Transverse colon (tissue), 4 donors: ENCODE measurements at regions not wholly inside any gene's neighbourhood (a gene's known extent, or its start where the extent isn't known, plus 50 kb on each side); places are given as distances from the start of the nearest gene placed in this dataset.

ENCODE experiments used
- DNase-seq: peaks from one replicate; pipeline ENCODE4 v3.0.0-alpha.2; 2019
- H3K27ac ChIP-seq, 4 donors: fragments of 200-600 bp; sonication (generic); 2 replicates each; pipeline ENCODE4 v1.5.1; 2016 to 2018; ENCODE audit warnings: inconsistent platforms in 4 of 4
- H3K27me3 ChIP-seq: fragments of 200-600 bp; sonication (generic); 2 replicates; pipeline ENCODE4 v1.5.1; 2017; ENCODE audit warnings: inconsistent platforms
- H3K36me3 ChIP-seq, 4 donors: fragments of 200-600 bp; sonication (generic); 2 replicates each; pipeline ENCODE4 v1.5.1; 2017 to 2019; ENCODE audit warnings: inconsistent platforms in 4 of 4
- H3K4me1 ChIP-seq, 4 donors: fragments of 200-600 bp; sonication (generic); 2 replicates each; pipeline ENCODE4 v1.5.1; 2017 to 2020; ENCODE audit warnings: inconsistent platforms in 4 of 4
- H3K4me3 ChIP-seq, 4 donors: fragments of 200-600 bp; sonication (generic); 1 replicate in 1 of 4; 2 replicates in 3 of 4; pipeline versions ENCODE4 v1.5.1 to v1.6.1; 2017 to 2019; ENCODE audit warnings: inconsistent platforms in 4 of 4
- H3K9me3 ChIP-seq, 2 donors: fragments of 200-600 bp; sonication (generic); 2 replicates each; pipeline ENCODE4 v1.5.1; 2017 to 2019; ENCODE audit warnings: inconsistent platforms in 2 of 2
- EP300 ChIP-seq: sonication (generic); formaldehyde crosslinking; IDR thresholded peaks from one replicate; pipeline ENCODE4 v1.6.1; 2017; ENCODE audit warnings: antibody characterized with exemption, low read depth
- POLR2A ChIP-seq: fragments of 450-650 bp; IDR thresholded peaks from one replicate; pipeline ENCODE4 v1.6.1; 2016; ENCODE audit warnings: antibody characterized with exemption, mild to moderate bottlenecking, moderate library complexity
- POLR2AphosphoS5 ChIP-seq, 3 donors: sonication (generic); formaldehyde crosslinking; IDR thresholded peaks; one replicate each; pipeline ENCODE4 v1.6.1; 2016; ENCODE audit warnings: antibody characterized with exemption in 3 of 3
- WGBS, 2 donors: methylation state at CpG; one replicate each; pipeline ENCODE4 v1.1.5; 2018; ENCODE audit warnings: low coverage in 1 of 2; 5-methylcytosine and 5-hydroxymethylcytosine counted together
- in situ Hi-C, 4 donors: fragments of 200-750 bp; cut with MboI; loops; one replicate each; pipeline versions ENCODE4 v1.15.0 to v1.15.1; 2017; ENCODE audit warnings: low sequenced_read_pairs in 3 of 4, low pct_ligation_motif_present in 1 of 4, low pct_unique_long_range_greater_than_20kb in 1 of 4
- intact Hi-C: fragments of 100-400 bp; cut with DNase I; formaldehyde crosslinking; loops from one replicate; pipeline ENCODE4 v1.15.1; 2023; ENCODE audit warnings: low total_unique reads
- TF ChIP-seq, protein P1 (sequence below), 5 experiments: fragments of 200-600 bp in 3 of 5; fragments of 450-650 bp in 2 of 5; sonication (generic) in 3 of 5; IDR thresholded peaks; 1 replicate in 2 of 5; 2 replicates in 3 of 5; pipeline ENCODE4 v1.5.1; 2016 to 2017; ENCODE audit warnings: antibody characterized with exemption in 5 of 5, inconsistent platforms in 3 of 5, mild to moderate bottlenecking in 2 of 5, moderate library complexity in 1 of 5

DNA sequence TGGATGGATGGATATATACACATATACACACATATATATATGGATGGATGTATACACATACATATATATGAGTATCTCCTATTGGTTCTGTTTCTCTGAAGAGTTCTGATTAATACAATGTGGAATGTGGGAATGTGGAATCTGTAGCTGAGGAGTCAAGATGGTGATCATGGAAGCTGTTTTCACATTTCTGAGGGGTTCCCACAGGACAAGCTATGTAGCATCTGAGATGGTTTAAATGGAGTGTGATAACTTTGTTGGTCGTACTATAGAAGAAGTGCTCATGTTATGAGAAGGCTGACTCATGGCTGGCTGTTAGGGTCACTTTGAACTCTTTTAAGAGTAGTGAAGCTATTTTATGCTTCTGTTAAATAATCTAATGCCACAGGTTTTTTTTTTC lies 279.7 kb downstream of the MEIS1 start:
- Histone ChIP-seq H3K27ac (no peak overlapping the region), H3K4me1 (no peaks in the 10 kb centered on the region), H3K27me3 (no peaks in the 10 kb centered on the region), H3K4me3 (no peak overlapping the region), H3K9me3 (no peaks in the 10 kb centered on the region), H3K36me3 (no peaks in the 10 kb centered on the region)
- no peak for TF ChIP-seq POLR2A
- TF ChIP-seq, protein P1, sequence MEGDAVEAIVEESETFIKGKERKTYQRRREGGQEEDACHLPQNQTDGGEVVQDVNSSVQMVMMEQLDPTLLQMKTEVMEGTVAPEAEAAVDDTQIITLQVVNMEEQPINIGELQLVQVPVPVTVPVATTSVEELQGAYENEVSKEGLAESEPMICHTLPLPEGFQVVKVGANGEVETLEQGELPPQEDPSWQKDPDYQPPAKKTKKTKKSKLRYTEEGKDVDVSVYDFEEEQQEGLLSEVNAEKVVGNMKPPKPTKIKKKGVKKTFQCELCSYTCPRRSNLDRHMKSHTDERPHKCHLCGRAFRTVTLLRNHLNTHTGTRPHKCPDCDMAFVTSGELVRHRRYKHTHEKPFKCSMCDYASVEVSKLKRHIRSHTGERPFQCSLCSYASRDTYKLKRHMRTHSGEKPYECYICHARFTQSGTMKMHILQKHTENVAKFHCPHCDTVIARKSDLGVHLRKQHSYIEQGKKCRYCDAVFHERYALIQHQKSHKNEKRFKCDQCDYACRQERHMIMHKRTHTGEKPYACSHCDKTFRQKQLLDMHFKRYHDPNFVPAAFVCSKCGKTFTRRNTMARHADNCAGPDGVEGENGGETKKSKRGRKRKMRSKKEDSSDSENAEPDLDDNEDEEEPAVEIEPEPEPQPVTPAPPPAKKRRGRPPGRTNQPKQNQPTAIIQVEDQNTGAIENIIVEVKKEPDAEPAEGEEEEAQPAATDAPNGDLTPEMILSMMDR (IDR thresholded peaks at IDR 0.05): no peak
- TF ChIP-seq EP300: no peak
- DNase-seq: no peak
- 50 to 74% methylated on average over 1 of the region's 1 CpG for WGBS, 2 donors
- intact Hi-C loops: no loop called here
- in situ Hi-C loops: no loop called here

DNA sequence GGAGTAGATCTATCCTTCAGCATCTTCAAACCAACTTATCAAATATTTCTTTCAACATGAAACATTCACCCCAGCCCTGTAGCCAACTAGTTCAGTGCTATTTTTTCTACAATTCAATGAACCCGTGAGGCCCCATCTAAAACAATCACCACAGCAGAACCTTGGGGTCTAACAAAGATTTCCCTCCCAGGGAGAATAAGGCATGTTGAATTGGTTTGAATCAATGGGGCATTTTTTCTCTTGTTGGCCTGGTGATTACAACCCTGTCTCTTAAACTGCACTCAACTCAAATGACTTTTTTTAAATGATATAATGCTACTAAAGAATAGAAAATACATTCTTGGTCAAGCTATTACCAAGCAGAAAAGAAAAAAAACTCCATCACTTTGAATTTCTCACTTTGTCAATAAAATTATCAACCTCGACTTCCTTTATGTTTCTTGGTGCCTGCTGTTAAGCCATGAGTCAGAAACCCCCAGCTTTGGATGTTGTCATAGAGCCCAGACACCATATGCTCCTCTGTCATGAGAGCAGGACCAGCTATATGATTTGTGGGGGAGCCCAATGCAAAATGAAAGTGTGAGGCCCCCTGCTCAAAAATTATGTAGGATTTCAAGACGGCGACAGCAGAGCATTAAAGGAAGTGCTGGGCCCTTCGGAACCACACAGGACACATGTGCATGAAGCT lies 282.4 kb downstream of the MEIS1 start:
- DNase-seq: no peak
- no peaks in the 10 kb centered on the region for H3K4me1 ChIP-seq
- TF ChIP-seq POLR2AphosphoS5 (IDR thresholded peaks at IDR 0.05): no peak
- TF ChIP-seq POLR2A: no peak
- TF ChIP-seq, protein P1 (IDR thresholded peaks at IDR 0.05): no peak
- TF ChIP-seq EP300: no peak
- no peak overlapping the region for H3K27ac ChIP-seq
- in situ Hi-C loops (no loop called here), intact Hi-C loops (no loop called here)
- WGBS, 2 donors: 40 to 70% methylated on average over 4 to 5 of the region's 5 CpGs
- H3K4me3 ChIP-seq: no peak overlapping the region
- H3K27me3 ChIP-seq: no peaks in the 10 kb centered on the region
- no peaks in the 10 kb centered on the region for H3K36me3 ChIP-seq
- H3K9me3 ChIP-seq: no peaks in the 10 kb centered on the region

DNA sequence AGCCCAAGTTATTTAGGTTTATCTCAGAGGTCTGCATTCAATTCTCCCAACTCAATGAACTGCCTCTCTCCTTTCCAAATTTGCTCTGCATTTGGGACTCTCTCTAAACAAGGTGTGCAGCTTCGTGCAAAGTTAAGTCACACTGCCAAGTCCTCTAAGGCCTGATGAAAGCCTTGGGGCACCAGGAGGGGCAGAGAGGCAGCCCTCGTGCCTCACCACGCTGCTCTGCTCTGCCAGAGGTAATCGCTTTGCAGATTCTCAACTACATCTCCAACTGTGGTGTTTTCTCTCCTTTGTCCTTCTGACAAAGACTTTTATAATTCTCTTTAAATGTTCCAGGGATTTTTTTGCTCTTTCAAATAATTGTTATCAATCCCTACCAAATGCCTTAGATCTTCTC lies 283.0 kb downstream of the MEIS1 start:
- intact Hi-C loops (no loop called here), in situ Hi-C loops (no loop called here)
- no peak overlapping the region for H3K27ac ChIP-seq
- H3K4me3 ChIP-seq: no peak overlapping the region
- no peaks in the 10 kb centered on the region for H3K9me3 ChIP-seq
- WGBS, 2 donors: 71 to 73% methylated on average over 4 of the region's 4 CpGs
- no peaks in the 10 kb centered on the region for H3K27me3 ChIP-seq
- H3K4me1 ChIP-seq: no peaks in the 10 kb centered on the region
- DNase-seq: no peak
- TF ChIP-seq POLR2AphosphoS5 (IDR thresholded peaks at IDR 0.05): no peak
- TF ChIP-seq, protein P1 (IDR thresholded peaks at IDR 0.05): no peak
- TF ChIP-seq POLR2A: no peak
- TF ChIP-seq EP300: no peak
- no peaks in the 10 kb centered on the region for H3K36me3 ChIP-seq

DNA sequence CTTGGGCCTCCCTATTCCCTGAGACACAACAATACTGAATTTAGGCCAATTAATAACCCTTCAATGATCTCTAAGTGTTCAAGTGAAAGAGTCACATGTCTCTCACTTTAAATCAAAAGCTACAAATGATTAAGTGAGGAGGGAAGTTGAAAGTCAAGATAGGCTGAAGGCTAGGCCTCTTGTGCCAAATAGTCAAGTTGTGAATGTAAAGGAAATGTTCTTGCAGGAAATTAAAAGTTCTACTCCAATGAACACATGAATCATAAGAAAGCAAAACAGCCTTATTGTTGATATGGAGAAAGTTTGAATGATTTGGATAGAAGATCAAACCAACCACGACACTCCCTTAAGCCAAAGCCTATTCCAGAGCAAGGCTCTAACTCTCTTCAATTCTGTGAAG lies 286.9 kb downstream of the MEIS1 start:
- intact Hi-C loops (no loop called here), in situ Hi-C loops (no loop called here)
- Histone ChIP-seq H3K9me3 (no peaks in the 10 kb centered on the region), H3K4me1 (no peaks in the 10 kb centered on the region), H3K4me3 (no peak overlapping the region), H3K36me3 (no peaks in the 10 kb centered on the region), H3K27ac (no peak overlapping the region), H3K27me3 (no peaks in the 10 kb centered on the region)
- WGBS, 2 donors: 66% methylated on average over 1 of the region's 1 CpG; no CpG with 5 or more reads in 1 of the 2 donors
- DNase-seq: no peak
- no peak for TF ChIP-seq POLR2A
- TF ChIP-seq EP300: no peak
- TF ChIP-seq, protein P1 (IDR thresholded peaks at IDR 0.05): no peak
- no peak for TF ChIP-seq POLR2AphosphoS5 (IDR thresholded peaks at IDR 0.05)
